Mesenchymal stem cell (in vitro differentiated cells and primary cell): ENCODE measurements at regions not wholly inside any gene's neighbourhood (a gene's known extent, or its start where the extent isn't known, plus 50 kb on each side); places are given as distances from the start of the nearest gene placed in this dataset.

ENCODE experiments used
- DNase-seq: peaks from one replicate; pipeline ENCODE4 v3.0.0-alpha.2; 2013
- H2AFZ ChIP-seq: one replicate; pipeline ENCODE4 v1.6.1; 2013; ENCODE audit warnings: low read depth, mild to moderate bottlenecking, control low read depth, inconsistent platforms, low read length, moderate library complexity
- H2AK5ac ChIP-seq: 2 replicates; pipeline ENCODE4 v1.6.1; 2013; ENCODE audit warnings: low read length, moderate library complexity, mild to moderate bottlenecking, inconsistent platforms; ENCODE audit not compliant: severe bottlenecking
- H2BK120ac ChIP-seq: one replicate; pipeline ENCODE4 v1.6.1; 2013; ENCODE audit warnings: low read depth, mild to moderate bottlenecking, inconsistent platforms, low read length, moderate library complexity
- H2BK12ac ChIP-seq, 2 experiments: one replicate each; pipeline ENCODE4 v1.6.1; 2013; ENCODE audit warnings: inconsistent platforms in 2 of 2, low read length in 2 of 2, mild to moderate bottlenecking in 2 of 2, moderate library complexity in 2 of 2, control low read depth in 1 of 2
- H2BK15ac ChIP-seq: one replicate; pipeline ENCODE4 v1.6.1; 2013; ENCODE audit warnings: mild to moderate bottlenecking, low read depth, inconsistent platforms; ENCODE audit not compliant: poor library complexity, severe bottlenecking
- H2BK5ac ChIP-seq: 2 replicates; pipeline ENCODE4 v1.6.1; 2013; ENCODE audit warnings: low read depth, mild to moderate bottlenecking, low read length, control low read depth, inconsistent platforms; ENCODE audit not compliant: poor library complexity, severe bottlenecking
- H3K14ac ChIP-seq, 2 experiments: one replicate each; pipeline ENCODE4 v1.6.1; 2013; ENCODE audit warnings: inconsistent platforms in 2 of 2, low read length in 2 of 2, control low read depth in 1 of 2, mild to moderate bottlenecking in 1 of 2, moderate library complexity in 1 of 2
- H3K18ac ChIP-seq, 2 experiments: one replicate each; pipeline ENCODE4 v1.6.1; 2013; ENCODE audit warnings: inconsistent platforms in 2 of 2, low read length in 2 of 2, control low read depth in 1 of 2, low read depth in 1 of 2, mild to moderate bottlenecking in 1 of 2
- H3K23ac ChIP-seq, 2 experiments: one replicate each; pipeline ENCODE4 v1.6.1; 2013; ENCODE audit warnings: inconsistent platforms in 2 of 2, low read length in 2 of 2, mild to moderate bottlenecking in 2 of 2, moderate library complexity in 2 of 2, control low read depth in 1 of 2
- H3K27ac ChIP-seq: 2 replicates; pipeline ENCODE4 v1.5.1; 2013; ENCODE audit warnings: mild to moderate bottlenecking, moderate library complexity, low read length, control low read depth, inconsistent platforms; ENCODE audit not compliant: poor library complexity, severe bottlenecking
- H3K27me3 ChIP-seq, 2 experiments: 2 replicates each; pipeline versions ENCODE4 v1.6.1 to v1.7.0; 2013; ENCODE audit warnings: low read length in 2 of 2, mild to moderate bottlenecking in 2 of 2, moderate library complexity in 2 of 2, control low read depth in 1 of 2, inconsistent platforms in 1 of 2; ENCODE audit not compliant: control insufficient read depth in 1 of 2, insufficient read depth in 1 of 2
- H3K36me3 ChIP-seq, 2 experiments: 2 replicates each; pipeline versions ENCODE4 v1.6.1 to v1.7.0; 2013; ENCODE audit warnings: low read length in 2 of 2, control low read depth in 1 of 2, inconsistent platforms in 1 of 2, low read depth in 1 of 2, mild to moderate bottlenecking in 1 of 2; ENCODE audit not compliant: insufficient read depth in 2 of 2, control insufficient read depth in 1 of 2
- H3K4ac ChIP-seq, 2 experiments: one replicate each; pipeline ENCODE4 v1.6.1; 2013; ENCODE audit warnings: inconsistent platforms in 2 of 2, low read length in 2 of 2, mild to moderate bottlenecking in 2 of 2, moderate library complexity in 2 of 2, control low read depth in 1 of 2, low read depth in 1 of 2
- H3K4me1 ChIP-seq: 2 replicates; pipeline ENCODE4 v1.6.1; 2013; ENCODE audit warnings: low read depth, low read length, control low read depth; ENCODE audit not compliant: control insufficient read depth, insufficient read depth
- H3K4me2 ChIP-seq: 2 replicates; pipeline ENCODE4 v1.6.1; 2013; ENCODE audit warnings: low read length, mild to moderate bottlenecking, inconsistent platforms; ENCODE audit not compliant: poor library complexity, severe bottlenecking
- H3K4me3 ChIP-seq, 2 experiments: 2 replicates each; pipeline versions ENCODE4 v1.5.1 to v1.7.0; 2013; ENCODE audit warnings: low read length in 2 of 2, mild to moderate bottlenecking in 2 of 2, control low read depth in 1 of 2, low read depth in 1 of 2; ENCODE audit not compliant: insufficient read depth in 1 of 2
- H3K79me1 ChIP-seq: replicated peaks from 2 replicates; pipeline ENCODE4 v1.6.1; 2013; ENCODE audit warnings: mild to moderate bottlenecking, control low read depth, low read length, inconsistent platforms; ENCODE audit not compliant: poor library complexity, severe bottlenecking
- H3K9ac ChIP-seq: 2 replicates; pipeline ENCODE4 v1.7.0; 2013; ENCODE audit warnings: mild to moderate bottlenecking, low read length, moderate library complexity
- H3K9me3 ChIP-seq: 2 replicates; pipeline ENCODE4 v1.7.0; 2013; ENCODE audit warnings: mild to moderate bottlenecking, low read length; ENCODE audit not compliant: control insufficient read depth
- H4K8ac ChIP-seq: one replicate; pipeline ENCODE4 v1.6.1; 2013; ENCODE audit warnings: inconsistent platforms, mild to moderate bottlenecking, low read length, moderate library complexity
- H4K91ac ChIP-seq: one replicate; pipeline ENCODE4 v1.6.1; 2013; ENCODE audit warnings: mild to moderate bottlenecking, low read length, inconsistent platforms
- WGBS: methylation state at CpG from one replicate; pipeline ENCODE4 v1.1.7; 2013; ENCODE audit warnings: mixed read lengths; 5-methylcytosine and 5-hydroxymethylcytosine counted together

DNA sequence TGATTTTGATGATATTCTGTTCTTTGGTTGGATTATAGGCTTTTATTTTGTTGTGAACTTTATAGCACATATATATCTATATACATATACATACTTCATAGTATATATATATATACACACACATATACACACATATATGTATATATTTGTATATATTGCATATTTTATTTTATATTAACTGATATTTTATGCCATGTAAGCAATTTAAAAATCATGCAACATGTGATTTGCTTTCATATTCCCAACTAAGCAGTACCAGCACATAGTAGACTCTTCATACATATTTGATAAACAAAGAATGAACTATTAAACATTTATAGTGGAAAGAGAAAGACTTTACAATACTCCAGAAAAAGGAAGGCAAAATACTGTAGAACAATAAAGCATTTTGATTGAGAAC is 679.2 kb downstream of the TENT5A start:
- Histone ChIP-seq H2BK5ac (no peak overlapping the region), H3K36me3 (no peaks in the 10 kb centered on the region), H2BK15ac (no peak overlapping the region), H3K79me1 (no peaks in the 10 kb centered on the region), H3K27ac (no peak overlapping the region), H3K4me1 (no peaks in the 10 kb centered on the region), H3K4me2 (no peak overlapping the region), H4K8ac (no peak overlapping the region), H4K91ac (no peak overlapping the region), H3K23ac (no peak overlapping the region), H3K9me3 (no peaks in the 10 kb centered on the region), H3K14ac (no peak overlapping the region), H2AK5ac (no peak overlapping the region), H2BK12ac (no peak overlapping the region), H3K4me3 (no peak overlapping the region), H3K4ac (no peak overlapping the region), H3K18ac (no peak overlapping the region), H3K9ac (no peak overlapping the region), H3K27me3 (no peaks in the 10 kb centered on the region), H2AFZ (no peak overlapping the region), H2BK120ac (no peak overlapping the region)
- DNase-seq, result no peak

GRCh38 chr6:81071121-81071520 is 681.4 kb downstream of the TENT5A start:
- H3K4me1 ChIP-seq, result no peaks in the 10 kb centered on the region
- no peaks in the 10 kb centered on the region for H3K36me3 ChIP-seq
- H3K9ac ChIP-seq, result no peak overlapping the region
- no peak overlapping the region for H2BK12ac ChIP-seq
- H3K4me2 ChIP-seq, result no peak overlapping the region
- H2AK5ac ChIP-seq, result no peak overlapping the region
- no peak overlapping the region for H4K91ac ChIP-seq
- no peak overlapping the region for H3K4ac ChIP-seq
- no peak overlapping the region for H3K4me3 ChIP-seq
- H3K27me3 ChIP-seq, result no peaks in the 10 kb centered on the region
- H3K79me1 ChIP-seq, result no peaks in the 10 kb centered on the region
- 91% methylated on average over 1 of the region's 1 CpG for WGBS
- H2BK120ac ChIP-seq, result no peak overlapping the region
- H3K23ac ChIP-seq, result no peak overlapping the region
- H4K8ac ChIP-seq, result no peak overlapping the region
- no peak overlapping the region for H2BK5ac ChIP-seq
- H3K14ac ChIP-seq, result no peak overlapping the region
- H3K18ac ChIP-seq, result no peak overlapping the region
- no peak overlapping the region for H2AFZ ChIP-seq
- no peak for DNase-seq
- H3K9me3 ChIP-seq, result no peaks in the 10 kb centered on the region
- H3K27ac ChIP-seq, result no peak overlapping the region
- no peak overlapping the region for H2BK15ac ChIP-seq

DNA sequence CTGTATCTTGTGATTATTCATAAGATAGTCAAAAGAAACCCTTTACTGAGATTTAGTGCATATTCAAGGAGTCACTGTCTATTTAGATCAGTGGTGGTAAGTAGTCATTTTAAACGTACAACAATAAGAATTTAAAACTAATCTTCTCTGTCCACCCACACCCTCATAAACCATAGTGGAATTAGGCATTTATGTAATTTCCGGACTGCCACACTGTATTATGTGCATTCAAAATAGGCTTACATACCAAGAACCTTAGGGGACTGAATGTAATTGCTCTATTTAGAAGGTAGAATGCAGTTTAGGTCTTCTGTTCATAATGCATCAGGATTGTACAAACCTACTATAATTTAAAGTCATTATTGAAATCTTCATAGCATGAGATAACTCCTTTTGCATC is 685.4 kb downstream of the TENT5A start:
- no peak overlapping the region for H3K23ac ChIP-seq
- H3K18ac ChIP-seq, result no peak overlapping the region
- no peak overlapping the region for H2BK15ac ChIP-seq
- no peaks in the 10 kb centered on the region for H3K27me3 ChIP-seq
- H2AK5ac ChIP-seq, result no peak overlapping the region
- no CpG with 5 or more reads among the region's 2 CpGs for WGBS
- no peaks in the 10 kb centered on the region for H3K79me1 ChIP-seq
- no peaks in the 10 kb centered on the region for H3K4me1 ChIP-seq
- no peak overlapping the region for H2BK5ac ChIP-seq
- H2BK120ac ChIP-seq, result no peak overlapping the region
- no peak overlapping the region for H2AFZ ChIP-seq
- no peak overlapping the region for H3K4ac ChIP-seq
- H3K27ac ChIP-seq, result no peak overlapping the region
- H4K8ac ChIP-seq, result no peak overlapping the region
- no peak for DNase-seq
- H3K14ac ChIP-seq, result no peak overlapping the region
- no peak overlapping the region for H2BK12ac ChIP-seq
- no peaks in the 10 kb centered on the region for H3K9me3 ChIP-seq
- H4K91ac ChIP-seq, result no peak overlapping the region
- no peaks in the 10 kb centered on the region for H3K36me3 ChIP-seq
- no peak overlapping the region for H3K9ac ChIP-seq
- no peak overlapping the region for H3K4me2 ChIP-seq
- no peak overlapping the region for H3K4me3 ChIP-seq

GRCh38 chr6:81063891-81064290 is 688.6 kb downstream of the TENT5A start:
- Histone ChIP-seq H3K9ac (no peak overlapping the region), H3K27me3 (no peaks in the 10 kb centered on the region), H2AFZ (no peak overlapping the region), H4K91ac (no peak overlapping the region), H3K36me3 (no peaks in the 10 kb centered on the region), H3K79me1 (no peaks in the 10 kb centered on the region), H2BK5ac (no peak overlapping the region), H2AK5ac (no peak overlapping the region), H2BK15ac (no peak overlapping the region), H2BK12ac (no peak overlapping the region), H3K18ac (no peak overlapping the region), H4K8ac (no peak overlapping the region), H3K4me1 (no peaks in the 10 kb centered on the region), H2BK120ac (no peak overlapping the region), H3K4me2 (no peak overlapping the region), H3K9me3 (no peaks in the 10 kb centered on the region), H3K27ac (no peak overlapping the region), H3K14ac (no peak overlapping the region), H3K4ac (no peak overlapping the region), H3K4me3 (no peak overlapping the region), H3K23ac (no peak overlapping the region)
- 95% methylated on average over 4 of the region's 4 CpGs for WGBS
- no peak for DNase-seq
